ENCODE measurements at regions not wholly inside any gene's neighbourhood (a gene's known extent, or its start where the extent isn't known, plus 50 kb on each side); places are given as distances from the start of the nearest gene placed in this dataset.
"Not testable (repeated sequence)": the region's sequence is repeated elsewhere in the genome, so short reads cannot be mapped to it uniquely, and the experiment has no call there.

GRCh38 chr3:147161833-147162232 is 244.5 kb downstream of the ZIC4 start:
- Histone ChIP-seq H3K9me3 (ENCODE audit: control insufficient read depth, low read depth, low read length) (no peaks in the 10 kb centered on the region), H3K27me3 (ENCODE audit: control insufficient read depth, insufficient read depth, low read length) (no peaks in the 10 kb centered on the region), H3K27ac (ENCODE audit: low read length) (no peak overlapping the region), H3K36me3 (ENCODE audit: control insufficient read depth, insufficient read depth, low read length) (no peaks in the 10 kb centered on the region), H3K4me3 (ENCODE audit: low read length) (no peak overlapping the region), H3K4me1 (ENCODE audit: control insufficient read depth, insufficient read depth, low read length) (no peaks in the 10 kb centered on the region)
- WGBS (ENCODE audit: insufficient coverage, low lambda C conversion rate), result 100% methylated on average over 1 of the region's 3 CpGs
- DNase-seq, result no peak

GRCh38 chr3:147160984-147161383 is 245.4 kb downstream of the ZIC4 start:
- Histone ChIP-seq H3K9me3 (ENCODE audit: control insufficient read depth, low read depth, low read length) (no peaks in the 10 kb centered on the region), H3K27me3 (ENCODE audit: control insufficient read depth, insufficient read depth, low read length) (no peaks in the 10 kb centered on the region), H3K27ac (ENCODE audit: low read length) (no peak overlapping the region), H3K4me1 (ENCODE audit: control insufficient read depth, insufficient read depth, low read length) (no peaks in the 10 kb centered on the region), H3K4me3 (ENCODE audit: low read length) (no peak overlapping the region), H3K36me3 (ENCODE audit: control insufficient read depth, insufficient read depth, low read length) (no peaks in the 10 kb centered on the region)
- no peak for DNase-seq

GRCh38 chr3:147159141-147159540 is 247.2 kb downstream of the ZIC4 start:
- no peak for DNase-seq
- Histone ChIP-seq H3K36me3 (ENCODE audit: control insufficient read depth, insufficient read depth, low read length) (no peaks in the 10 kb centered on the region), H3K27me3 (ENCODE audit: control insufficient read depth, insufficient read depth, low read length) (no peaks in the 10 kb centered on the region), H3K27ac (ENCODE audit: low read length) (no peak overlapping the region), H3K9me3 (ENCODE audit: control insufficient read depth, low read depth, low read length) (peaks cover 3% of the 10 kb centered on the region), H3K4me3 (ENCODE audit: low read length) (no peak overlapping the region), H3K4me1 (ENCODE audit: control insufficient read depth, insufficient read depth, low read length) (no peaks in the 10 kb centered on the region)
- no CpG with 5 or more reads among the region's 1 CpG for WGBS (ENCODE audit: insufficient coverage, low lambda C conversion rate)

- no peak for DNase-seq
- Histone ChIP-seq H3K4me1 (ENCODE audit: control insufficient read depth, insufficient read depth, low read length) (no peaks in the 10 kb centered on the region), H3K27ac (ENCODE audit: low read length) (no peak overlapping the region), H3K9me3 (ENCODE audit: control insufficient read depth, low read depth, low read length) (peaks cover 9% of the 10 kb centered on the region), H3K27me3 (ENCODE audit: control insufficient read depth, insufficient read depth, low read length) (no peaks in the 10 kb centered on the region), H3K4me3 (ENCODE audit: low read length) (no peak overlapping the region), H3K36me3 (ENCODE audit: control insufficient read depth, insufficient read depth, low read length) (no peaks in the 10 kb centered on the region)
- 68% methylated on average over 3 of the region's 3 CpGs for WGBS (ENCODE audit: insufficient coverage, low lambda C conversion rate)
These were observed 248.7 kb downstream of the ZIC4 start for GRCh38 chr3:147157631-147158030.

GRCh38 chr3:147154988-147155387 is 251.4 kb downstream of the ZIC4 start:
- no CpG with 5 or more reads among the region's 10 CpGs for WGBS (ENCODE audit: insufficient coverage, low lambda C conversion rate)
- not testable (repeated sequence) for H3K9me3 ChIP-seq (ENCODE audit: control insufficient read depth, low read depth, low read length); H3K4me1 ChIP-seq (ENCODE audit: control insufficient read depth, insufficient read depth, low read length); H3K27me3 ChIP-seq (ENCODE audit: control insufficient read depth, insufficient read depth, low read length); DNase-seq; H3K36me3 ChIP-seq (ENCODE audit: control insufficient read depth, insufficient read depth, low read length); H3K4me3 ChIP-seq (ENCODE audit: low read length); H3K27ac ChIP-seq (ENCODE audit: low read length)

- Histone ChIP-seq H3K9me3 (ENCODE audit: control insufficient read depth, low read depth, low read length) (peaks cover 9% of the 10 kb centered on the region), H3K36me3 (ENCODE audit: control insufficient read depth, insufficient read depth, low read length) (no peaks in the 10 kb centered on the region), H3K27me3 (ENCODE audit: control insufficient read depth, insufficient read depth, low read length) (no peaks in the 10 kb centered on the region), H3K27ac (ENCODE audit: low read length) (no peak overlapping the region), H3K4me1 (ENCODE audit: control insufficient read depth, insufficient read depth, low read length) (no peaks in the 10 kb centered on the region), H3K4me3 (ENCODE audit: low read length) (no peak overlapping the region)
- DNase-seq, result no peak
- WGBS (ENCODE audit: insufficient coverage, low lambda C conversion rate), result no CpG with 5 or more reads among the region's 30 CpGs
These were observed 252.4 kb downstream of the ZIC4 start for GRCh38 chr3:147153830-147154539.

- H3K36me3 ChIP-seq (ENCODE audit: control insufficient read depth, insufficient read depth, low read length), result no peaks in the 10 kb centered on the region
- 100% methylated on average over 1 of the region's 3 CpGs for WGBS (ENCODE audit: insufficient coverage, low lambda C conversion rate)
- H3K9me3 ChIP-seq (ENCODE audit: control insufficient read depth, low read depth, low read length), result peaks cover 9% of the 10 kb centered on the region
- DNase-seq, result no peak
- H3K4me1 ChIP-seq (ENCODE audit: control insufficient read depth, insufficient read depth, low read length), result no peaks in the 10 kb centered on the region
- no peaks in the 10 kb centered on the region for H3K27me3 ChIP-seq (ENCODE audit: control insufficient read depth, insufficient read depth, low read length)
- no peak overlapping the region for H3K27ac ChIP-seq (ENCODE audit: low read length)
- H3K4me3 ChIP-seq (ENCODE audit: low read length), result no peak overlapping the region
These were observed 253.9 kb downstream of the ZIC4 start for GRCh38 chr3:147152476-147152875.

GRCh38 chr3:147141516-147142288 is 264.6 kb downstream of the ZIC4 start:
- Histone ChIP-seq H3K27ac (ENCODE audit: low read length) (no peak overlapping the region), H3K27me3 (ENCODE audit: control insufficient read depth, insufficient read depth, low read length) (no peaks in the 10 kb centered on the region), H3K4me3 (ENCODE audit: low read length) (no peak overlapping the region), H3K9me3 (ENCODE audit: control insufficient read depth, low read depth, low read length) (no peaks in the 10 kb centered on the region), H3K36me3 (ENCODE audit: control insufficient read depth, insufficient read depth, low read length) (no peaks in the 10 kb centered on the region), H3K4me1 (ENCODE audit: control insufficient read depth, insufficient read depth, low read length) (no peaks in the 10 kb centered on the region)
- no peak for DNase-seq
- 75% methylated on average over 1 of the region's 2 CpGs for WGBS (ENCODE audit: insufficient coverage, low lambda C conversion rate)

- WGBS (ENCODE audit: insufficient coverage, low lambda C conversion rate), result no CpG with 5 or more reads among the region's 1 CpG
- H3K36me3 ChIP-seq (ENCODE audit: control insufficient read depth, insufficient read depth, low read length), result no peaks in the 10 kb centered on the region
- no peak overlapping the region for H3K27ac ChIP-seq (ENCODE audit: low read length)
- H3K4me3 ChIP-seq (ENCODE audit: low read length), result no peak overlapping the region
- H3K9me3 ChIP-seq (ENCODE audit: control insufficient read depth, low read depth, low read length), result no peaks in the 10 kb centered on the region
- H3K27me3 ChIP-seq (ENCODE audit: control insufficient read depth, insufficient read depth, low read length), result no peaks in the 10 kb centered on the region
- DNase-seq, result no peak
- H3K4me1 ChIP-seq (ENCODE audit: control insufficient read depth, insufficient read depth, low read length), result no peaks in the 10 kb centered on the region
These were observed 267.0 kb downstream of the ZIC4 start for GRCh38 chr3:147139341-147139740.

GRCh38 chr3:147132168-147132567 is 274.2 kb downstream of the ZIC4 start:
- Histone ChIP-seq H3K4me3 (ENCODE audit: low read length) (no peak overlapping the region), H3K36me3 (ENCODE audit: control insufficient read depth, insufficient read depth, low read length) (no peaks in the 10 kb centered on the region), H3K27me3 (ENCODE audit: control insufficient read depth, insufficient read depth, low read length) (no peaks in the 10 kb centered on the region), H3K9me3 (ENCODE audit: control insufficient read depth, low read depth, low read length) (no peaks in the 10 kb centered on the region), H3K4me1 (ENCODE audit: control insufficient read depth, insufficient read depth, low read length) (no peaks in the 10 kb centered on the region), H3K27ac (ENCODE audit: low read length) (no peak overlapping the region)
- no peak for DNase-seq
- WGBS (ENCODE audit: insufficient coverage, low lambda C conversion rate), result no CpG with 5 or more reads among the region's 1 CpG

GRCh38 chr3:147130461-147130860 is 275.9 kb downstream of the ZIC4 start:
- H3K36me3 ChIP-seq (ENCODE audit: control insufficient read depth, insufficient read depth, low read length), result no peaks in the 10 kb centered on the region
- H3K27me3 ChIP-seq (ENCODE audit: control insufficient read depth, insufficient read depth, low read length), result no peaks in the 10 kb centered on the region
- H3K4me3 ChIP-seq (ENCODE audit: low read length), result no peak overlapping the region
- no peaks in the 10 kb centered on the region for H3K4me1 ChIP-seq (ENCODE audit: control insufficient read depth, insufficient read depth, low read length)
- DNase-seq, result no peak
- no peak overlapping the region for H3K27ac ChIP-seq (ENCODE audit: low read length)
- H3K9me3 ChIP-seq (ENCODE audit: control insufficient read depth, low read depth, low read length), result no peaks in the 10 kb centered on the region
- 83% methylated on average over 2 of the region's 2 CpGs for WGBS (ENCODE audit: insufficient coverage, low lambda C conversion rate)
